ENCODE measurements at regions not wholly inside any gene's neighbourhood (a gene's known extent, or its start where the extent isn't known, plus 50 kb on each side); places are given as distances from the start of the nearest gene placed in this dataset.

DNA sequence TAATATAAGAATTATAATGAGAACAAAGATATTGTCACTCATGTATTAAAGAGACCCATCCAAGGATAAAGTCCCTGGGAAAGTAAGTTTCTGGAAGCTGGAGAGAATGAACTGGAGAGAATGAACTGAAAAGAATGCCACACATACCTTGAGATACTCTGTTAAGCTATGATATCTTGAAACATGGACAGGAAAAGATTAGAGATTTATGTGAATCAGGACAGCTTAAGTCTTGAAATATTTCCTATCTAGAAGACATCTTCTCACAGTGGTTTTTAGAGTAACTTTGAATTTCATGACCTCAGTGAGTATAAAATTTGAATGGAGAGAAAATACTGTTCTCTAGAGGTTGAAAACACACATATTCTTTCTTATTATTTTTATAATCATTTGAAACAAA is 201.3 kb upstream of the HMCN1 start:
- no peaks in the 10 kb centered on the region for H3K27me3 ChIP-seq
- H3K9me3 ChIP-seq, result no peaks in the 10 kb centered on the region
- H3K27ac ChIP-seq, result no peak overlapping the region
- no peaks in the 10 kb centered on the region for H3K36me3 ChIP-seq
- no peak overlapping the region for H3K4me3 ChIP-seq (ENCODE audit: low read depth in 1 of 2, low read length in 1 of 2)
- peaks cover 0 to 22% of the 10 kb centered on the region in 2 experiments for H3K4me1 ChIP-seq (ENCODE audit: control insufficient read depth in 1 of 2, insufficient read depth in 1 of 2, low read depth in 1 of 2, low read length in 1 of 2)
- TF ChIP-seq, protein P1, sequence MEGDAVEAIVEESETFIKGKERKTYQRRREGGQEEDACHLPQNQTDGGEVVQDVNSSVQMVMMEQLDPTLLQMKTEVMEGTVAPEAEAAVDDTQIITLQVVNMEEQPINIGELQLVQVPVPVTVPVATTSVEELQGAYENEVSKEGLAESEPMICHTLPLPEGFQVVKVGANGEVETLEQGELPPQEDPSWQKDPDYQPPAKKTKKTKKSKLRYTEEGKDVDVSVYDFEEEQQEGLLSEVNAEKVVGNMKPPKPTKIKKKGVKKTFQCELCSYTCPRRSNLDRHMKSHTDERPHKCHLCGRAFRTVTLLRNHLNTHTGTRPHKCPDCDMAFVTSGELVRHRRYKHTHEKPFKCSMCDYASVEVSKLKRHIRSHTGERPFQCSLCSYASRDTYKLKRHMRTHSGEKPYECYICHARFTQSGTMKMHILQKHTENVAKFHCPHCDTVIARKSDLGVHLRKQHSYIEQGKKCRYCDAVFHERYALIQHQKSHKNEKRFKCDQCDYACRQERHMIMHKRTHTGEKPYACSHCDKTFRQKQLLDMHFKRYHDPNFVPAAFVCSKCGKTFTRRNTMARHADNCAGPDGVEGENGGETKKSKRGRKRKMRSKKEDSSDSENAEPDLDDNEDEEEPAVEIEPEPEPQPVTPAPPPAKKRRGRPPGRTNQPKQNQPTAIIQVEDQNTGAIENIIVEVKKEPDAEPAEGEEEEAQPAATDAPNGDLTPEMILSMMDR (IDR thresholded peaks at IDR 0.05), result no peak

DNA sequence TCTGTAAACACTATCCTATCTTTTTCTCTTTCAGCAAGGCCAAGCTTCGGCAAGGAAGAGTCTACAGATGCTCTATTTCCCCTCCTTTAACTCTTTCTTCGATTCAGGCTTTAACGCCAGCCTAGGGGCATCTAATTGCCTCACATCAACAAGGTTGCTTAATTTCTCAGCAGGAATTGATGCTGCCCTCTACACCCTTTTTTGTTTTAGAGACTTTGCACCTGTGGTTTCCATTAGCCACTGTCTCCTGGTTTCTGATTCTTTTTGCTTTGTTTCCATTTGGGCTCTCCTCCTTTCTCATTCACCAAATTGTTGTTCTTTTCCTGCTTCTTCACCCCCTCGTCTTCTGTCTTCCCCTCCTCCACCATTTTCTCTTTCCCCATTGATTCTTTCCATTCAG is 202.4 kb upstream of the HMCN1 start:
- TF ChIP-seq, protein P1 (IDR thresholded peaks at IDR 0.05), result no peak
- H3K27me3 ChIP-seq, result no peaks in the 10 kb centered on the region
- peaks cover 2 to 22% of the 10 kb centered on the region in 2 experiments for H3K4me1 ChIP-seq (ENCODE audit: control insufficient read depth in 1 of 2, insufficient read depth in 1 of 2, low read depth in 1 of 2, low read length in 1 of 2)
- no peak overlapping the region for H3K4me3 ChIP-seq (ENCODE audit: low read depth in 1 of 2, low read length in 1 of 2)
- H3K27ac ChIP-seq, result no peak overlapping the region
- no peaks in the 10 kb centered on the region for H3K36me3 ChIP-seq
- H3K9me3 ChIP-seq, result no peaks in the 10 kb centered on the region

DNA sequence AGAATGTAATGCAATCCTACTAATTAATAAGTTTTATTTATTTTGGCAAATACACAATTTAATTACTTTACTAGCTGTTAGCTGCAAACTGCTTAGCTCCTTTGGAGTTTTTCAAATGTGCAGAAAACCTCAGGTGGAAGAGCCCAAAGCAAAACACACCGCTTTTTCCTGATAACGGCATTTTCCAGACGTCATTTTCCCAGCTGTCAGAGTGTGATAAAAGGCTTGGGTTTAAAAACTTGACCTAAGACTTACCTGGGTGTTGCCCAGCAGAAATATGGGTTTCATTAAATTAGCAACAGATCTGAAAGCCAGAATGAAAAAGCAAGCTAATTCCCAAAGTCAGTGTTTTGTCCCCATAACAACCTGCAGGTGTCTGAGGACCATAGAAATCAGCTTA is 204.0 kb upstream of the HMCN1 start:
- TF ChIP-seq, protein P1 (IDR thresholded peaks at IDR 0.05), result no peak
- Histone ChIP-seq H3K27me3 (no peaks in the 10 kb centered on the region), H3K4me1 (ENCODE audit: control insufficient read depth in 1 of 2, insufficient read depth in 1 of 2, low read depth in 1 of 2, low read length in 1 of 2) (peaks cover 10 to 29% of the 10 kb centered on the region in 2 experiments), H3K27ac (no peak overlapping the region), H3K36me3 (no peaks in the 10 kb centered on the region), H3K9me3 (no peaks in the 10 kb centered on the region), H3K4me3 (ENCODE audit: low read depth in 1 of 2, low read length in 1 of 2) (no peak overlapping the region)

DNA sequence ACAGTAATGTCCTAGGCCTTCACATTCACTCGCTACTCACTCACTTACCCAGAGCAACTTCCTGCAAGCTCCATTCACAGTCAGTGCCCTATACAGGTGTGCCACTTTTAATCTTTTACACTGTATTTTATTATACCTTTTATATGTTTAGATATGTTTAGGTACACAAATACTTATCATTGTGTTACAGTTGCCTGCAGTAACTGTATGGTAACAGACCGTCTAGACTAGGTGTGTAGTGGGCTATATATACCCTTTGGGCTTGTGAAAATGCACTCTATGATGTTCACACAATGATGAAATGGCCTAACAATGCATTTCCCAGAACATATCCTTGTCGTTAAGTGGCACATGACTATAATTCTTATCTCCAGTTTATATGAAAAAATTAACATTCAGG is 204.5 kb upstream of the HMCN1 start:
- TF ChIP-seq, protein P1 (IDR thresholded peaks at IDR 0.05), result no peak
- no peaks in the 10 kb centered on the region for H3K27me3 ChIP-seq
- H3K4me3 ChIP-seq (ENCODE audit: low read depth in 1 of 2, low read length in 1 of 2), result no peak overlapping the region
- H3K36me3 ChIP-seq, result no peaks in the 10 kb centered on the region
- H3K9me3 ChIP-seq, result no peaks in the 10 kb centered on the region
- peaks cover 10 to 24% of the 10 kb centered on the region in 2 experiments for H3K4me1 ChIP-seq (ENCODE audit: control insufficient read depth in 1 of 2, insufficient read depth in 1 of 2, low read depth in 1 of 2, low read length in 1 of 2)
- H3K27ac ChIP-seq, result no peak overlapping the region

DNA sequence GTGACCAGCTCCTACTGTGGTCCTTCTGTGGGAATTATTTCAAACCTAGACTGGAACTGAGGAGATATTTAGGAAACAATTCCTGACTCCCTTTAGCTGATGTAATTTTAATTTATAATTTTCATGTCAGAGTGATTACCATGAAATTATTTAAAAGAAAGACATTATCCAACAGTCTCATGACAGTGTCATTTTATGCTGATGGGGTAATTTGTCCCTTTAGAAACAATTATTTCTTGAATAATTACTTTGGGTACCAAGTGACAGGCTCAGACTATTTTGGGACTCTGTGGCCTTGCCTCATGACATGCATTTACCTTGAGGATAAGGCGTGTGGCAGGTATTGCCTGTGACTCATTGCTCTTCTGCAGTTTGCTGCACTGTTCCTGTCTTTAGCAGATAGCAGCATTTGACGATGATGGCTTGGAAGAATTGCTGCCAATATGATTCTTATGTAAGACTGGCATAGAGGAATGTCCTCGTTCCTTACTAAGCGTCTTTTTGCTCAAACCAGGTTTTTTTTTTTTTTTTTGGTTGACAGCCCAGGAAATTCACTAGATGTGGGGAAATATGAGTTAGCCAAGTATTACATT is 206.0 kb upstream of the HMCN1 start:
- Histone ChIP-seq H3K9me3 (no peaks in the 10 kb centered on the region), H3K27me3 (no peaks in the 10 kb centered on the region)

More for the DNA sequence above, 206.0 kb upstream of the HMCN1 start:
- no peaks in the 10 kb centered on the region for H3K36me3 ChIP-seq
- no peak overlapping the region for H3K4me3 ChIP-seq (ENCODE audit: low read depth in 1 of 2, low read length in 1 of 2)
- no peak overlapping the region for H3K27ac ChIP-seq
- peaks cover 10 to 18% of the 10 kb centered on the region in 2 experiments for H3K4me1 ChIP-seq (ENCODE audit: control insufficient read depth in 1 of 2, insufficient read depth in 1 of 2, low read depth in 1 of 2, low read length in 1 of 2)
- TF ChIP-seq, protein P1 (IDR thresholded peaks at IDR 0.05), result no peak
